ENCODE measurements at regions not wholly inside any gene's neighbourhood (a gene's known extent, or its start where the extent isn't known, plus 50 kb on each side); places are given as distances from the start of the nearest gene placed in this dataset.

DNA sequence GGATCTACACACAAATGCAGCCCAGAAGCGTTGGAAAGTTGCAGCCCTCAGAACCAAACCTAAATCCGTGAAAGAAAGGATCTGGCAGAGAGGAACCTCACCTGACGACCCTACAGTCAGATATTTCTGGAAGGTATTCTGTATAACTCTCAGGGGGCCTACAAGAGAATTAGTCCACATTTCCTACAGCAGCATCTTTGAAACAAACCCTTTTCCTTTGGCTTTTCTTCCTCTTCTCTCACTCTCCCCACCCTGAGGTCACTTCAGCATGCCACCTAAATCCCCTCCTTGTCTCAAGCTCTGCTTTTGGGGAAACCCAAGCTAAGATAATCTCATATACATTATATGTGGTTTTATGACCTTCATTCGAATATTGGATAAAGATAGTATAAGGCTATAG, 719.0 kb upstream of the MIR17HG start:
- Histone ChIP-seq H3K27me3 (ENCODE audit: control insufficient read depth, insufficient read depth, low read length) (no peaks in the 10 kb centered on the region), H3K4me1 (ENCODE audit: control insufficient read depth, insufficient read depth, low read length, poor library complexity, severe bottlenecking) (no peaks in the 10 kb centered on the region), H3K36me3 (ENCODE audit: control insufficient read depth, insufficient read depth, low read length) (no peaks in the 10 kb centered on the region), H3K27ac (ENCODE audit: insufficient read depth, low read length, poor library complexity, severe bottlenecking) (no peak overlapping the region), H3K9me3 (ENCODE audit: control insufficient read depth in 2 of 2, low read length in 2 of 2) (peaks cover 0 to 4% of the 10 kb centered on the region in 2 experiments), H3K4me3 (ENCODE audit: low read depth, low read length) (no peak overlapping the region)
- no peaks in the 10 kb centered on the region for H3K4me1 Mint-ChIP-seq
- H3K4me3 Mint-ChIP-seq, result no peak overlapping the region
- peaks cover 1 to 27% (median 8%) of the 10 kb centered on the region in 7 donors for H3K9me3 Mint-ChIP-seq
- H3K27me3 Mint-ChIP-seq, result no peaks in the 10 kb centered on the region
- DNase-seq, result no peak
- no peak for ATAC-seq (ENCODE audit: low read depth in 2 of 2)
- H3K36me3 Mint-ChIP-seq, result no peaks in the 10 kb centered on the region
- no peak overlapping the region for H3K27ac Mint-ChIP-seq

GRCh38 chr13:90630716-90631115, 716.8 kb upstream of the MIR17HG start:
- Mint-ChIP-seq H3K4me3 (no peak overlapping the region), H3K9me3 (peaks cover 0 to 23% (median 4%) of the 10 kb centered on the region in 7 donors), H3K4me1 (no peaks in the 10 kb centered on the region), H3K27ac (no peak overlapping the region), H3K36me3 (no peaks in the 10 kb centered on the region), H3K27me3 (no peaks in the 10 kb centered on the region)
- H3K27me3 ChIP-seq (ENCODE audit: control insufficient read depth, insufficient read depth, low read length), result no peaks in the 10 kb centered on the region
- H3K4me1 ChIP-seq (ENCODE audit: control insufficient read depth, insufficient read depth, low read length, poor library complexity, severe bottlenecking), result no peaks in the 10 kb centered on the region
- ATAC-seq (ENCODE audit: low read depth in 2 of 2) (no peak), DNase-seq (no peak)
- no peak overlapping the region for H3K4me3 ChIP-seq (ENCODE audit: low read depth, low read length)
- H3K9me3 ChIP-seq (ENCODE audit: control insufficient read depth in 2 of 2, low read length in 2 of 2), result peaks cover 0 to 4% of the 10 kb centered on the region in 2 experiments
- H3K27ac ChIP-seq (ENCODE audit: insufficient read depth, low read length, poor library complexity, severe bottlenecking), result no peak overlapping the region
- no peaks in the 10 kb centered on the region for H3K36me3 ChIP-seq (ENCODE audit: control insufficient read depth, insufficient read depth, low read length)

GRCh38 chr13:90632184-90632583, 715.3 kb upstream of the MIR17HG start:
- no peaks in the 10 kb centered on the region for H3K27me3 Mint-ChIP-seq
- Histone ChIP-seq H3K27ac (ENCODE audit: insufficient read depth, low read length, poor library complexity, severe bottlenecking) (no peak overlapping the region), H3K4me1 (ENCODE audit: control insufficient read depth, insufficient read depth, low read length, poor library complexity, severe bottlenecking) (no peaks in the 10 kb centered on the region), H3K36me3 (ENCODE audit: control insufficient read depth, insufficient read depth, low read length) (no peaks in the 10 kb centered on the region), H3K27me3 (ENCODE audit: control insufficient read depth, insufficient read depth, low read length) (no peaks in the 10 kb centered on the region), H3K9me3 (ENCODE audit: control insufficient read depth in 2 of 2, low read length in 2 of 2) (peaks cover 0 to 4% of the 10 kb centered on the region in 2 experiments), H3K4me3 (ENCODE audit: low read depth, low read length) (no peak overlapping the region)
- no peak overlapping the region for H3K4me3 Mint-ChIP-seq
- no peak overlapping the region for H3K27ac Mint-ChIP-seq
- DNase-seq (no peak), ATAC-seq (ENCODE audit: low read depth in 2 of 2) (no peak)
- no peaks in the 10 kb centered on the region for H3K4me1 Mint-ChIP-seq
- no peaks in the 10 kb centered on the region for H3K36me3 Mint-ChIP-seq
- H3K9me3 Mint-ChIP-seq, result peaks cover 2 to 15% (median 6%) of the 10 kb centered on the region in 7 donors

GRCh38 chr13:90633849-90634248, 713.6 kb upstream of the MIR17HG start:
- no peak for DNase-seq
- no peaks in the 10 kb centered on the region for H3K4me1 Mint-ChIP-seq

DNA sequence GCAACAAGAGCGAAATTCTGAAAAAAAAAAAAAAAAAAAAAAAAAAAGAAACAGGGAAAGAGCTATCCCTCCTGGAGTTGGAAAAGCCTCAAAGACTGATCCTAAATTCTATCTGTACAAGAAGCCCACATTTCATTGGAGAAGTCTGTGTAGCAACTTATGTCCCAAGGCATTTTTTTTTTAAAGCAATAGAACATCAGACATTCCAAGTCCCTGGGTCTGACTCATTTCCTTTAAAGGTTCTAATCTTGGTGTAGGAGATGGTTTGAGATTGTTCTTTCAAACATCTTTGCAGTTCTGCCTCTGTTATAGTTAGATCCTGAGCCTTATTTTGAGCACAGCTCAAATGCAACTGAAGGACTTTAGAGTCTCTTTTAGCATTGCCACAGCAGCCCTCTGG, 706.5 kb upstream of the MIR17HG start:
- ATAC-seq (ENCODE audit: low read depth in 2 of 2), result no peak
- Histone ChIP-seq H3K27me3 (ENCODE audit: control insufficient read depth, insufficient read depth, low read length) (no peaks in the 10 kb centered on the region), H3K4me3 (ENCODE audit: low read depth, low read length) (no peak overlapping the region), H3K27ac (ENCODE audit: insufficient read depth, low read length, poor library complexity, severe bottlenecking) (no peak overlapping the region), H3K4me1 (ENCODE audit: control insufficient read depth, insufficient read depth, low read length, poor library complexity, severe bottlenecking) (no peaks in the 10 kb centered on the region), H3K36me3 (ENCODE audit: control insufficient read depth, insufficient read depth, low read length) (no peaks in the 10 kb centered on the region), H3K9me3 (ENCODE audit: control insufficient read depth in 2 of 2, low read length in 2 of 2) (peaks cover 3 to 4% of the 10 kb centered on the region in 2 experiments)
- Mint-ChIP-seq H3K36me3 (no peaks in the 10 kb centered on the region), H3K4me3 (no peak overlapping the region), H3K4me1 (no peaks in the 10 kb centered on the region), H3K27me3 (no peaks in the 10 kb centered on the region), H3K9me3 (peaks cover 6 to 20% (median 7%) of the 10 kb centered on the region in 7 donors), H3K27ac (no peak overlapping the region)
- DNase-seq, result no peak

More at GRCh38 chr13:90633849-90634248, 713.6 kb upstream of the MIR17HG start:
- H3K9me3 ChIP-seq (ENCODE audit: control insufficient read depth in 2 of 2, low read length in 2 of 2), result peaks cover 0 to 4% of the 10 kb centered on the region in 2 experiments
- no peak overlapping the region for H3K27ac ChIP-seq (ENCODE audit: insufficient read depth, low read length, poor library complexity, severe bottlenecking)
- Mint-ChIP-seq H3K27ac (no peak overlapping the region), H3K9me3 (peaks cover 2 to 19% (median 6%) of the 10 kb centered on the region in 7 donors), H3K36me3 (no peaks in the 10 kb centered on the region), H3K27me3 (no peaks in the 10 kb centered on the region), H3K4me3 (no peak overlapping the region)
- ATAC-seq (ENCODE audit: low read depth in 2 of 2), result no peak
- no peak overlapping the region for H3K4me3 ChIP-seq (ENCODE audit: low read depth, low read length)
- H3K27me3 ChIP-seq (ENCODE audit: control insufficient read depth, insufficient read depth, low read length), result no peaks in the 10 kb centered on the region
- no peaks in the 10 kb centered on the region for H3K4me1 ChIP-seq (ENCODE audit: control insufficient read depth, insufficient read depth, low read length, poor library complexity, severe bottlenecking)
- no peaks in the 10 kb centered on the region for H3K36me3 ChIP-seq (ENCODE audit: control insufficient read depth, insufficient read depth, low read length)

- Histone ChIP-seq H3K27me3 (ENCODE audit: control insufficient read depth, insufficient read depth, low read length) (no peaks in the 10 kb centered on the region), H3K27ac (ENCODE audit: insufficient read depth, low read length, poor library complexity, severe bottlenecking) (no peak overlapping the region), H3K4me3 (ENCODE audit: low read depth, low read length) (no peak overlapping the region), H3K36me3 (ENCODE audit: control insufficient read depth, insufficient read depth, low read length) (no peaks in the 10 kb centered on the region), H3K9me3 (ENCODE audit: control insufficient read depth in 2 of 2, low read length in 2 of 2) (peaks cover 3 to 4% of the 10 kb centered on the region in 2 experiments), H3K4me1 (ENCODE audit: control insufficient read depth, insufficient read depth, low read length, poor library complexity, severe bottlenecking) (no peaks in the 10 kb centered on the region)
- H3K4me1 Mint-ChIP-seq, result no peaks in the 10 kb centered on the region
- no peak for ATAC-seq (ENCODE audit: low read depth in 2 of 2)
- DNase-seq, result no peak
- no peaks in the 10 kb centered on the region for H3K27me3 Mint-ChIP-seq
- no peaks in the 10 kb centered on the region for H3K36me3 Mint-ChIP-seq
- H3K9me3 Mint-ChIP-seq, result peaks cover 5 to 20% (median 9%) of the 10 kb centered on the region in 7 donors
- no peak overlapping the region for H3K4me3 Mint-ChIP-seq
- no peak overlapping the region for H3K27ac Mint-ChIP-seq
Measured at GRCh38 chr13:90641884-90642283, 705.6 kb upstream of the MIR17HG start.

DNA sequence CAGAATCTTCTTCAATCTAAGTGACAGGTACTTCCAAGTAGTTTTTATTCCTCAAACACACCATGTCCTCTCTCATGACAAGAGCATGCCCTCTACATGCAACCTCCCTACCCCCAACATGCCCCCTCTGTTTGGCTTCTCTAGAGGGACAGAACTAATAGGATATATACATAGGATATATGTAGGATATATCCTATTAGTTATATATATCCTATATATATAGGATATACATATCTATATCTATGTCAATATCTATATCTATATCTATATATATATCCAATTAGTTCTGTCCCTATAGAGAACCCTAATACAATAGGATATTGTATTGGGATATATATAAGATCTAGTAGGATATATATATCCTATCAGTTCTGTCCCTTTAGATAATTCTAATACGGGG, 701.9 kb upstream of the MIR17HG start:
- DNase-seq (no peak), ATAC-seq (ENCODE audit: low read depth in 2 of 2) (no peak)
- H3K9me3 ChIP-seq (ENCODE audit: control insufficient read depth in 2 of 2, low read length in 2 of 2), result peaks cover 0 to 3% of the 10 kb centered on the region in 2 experiments
- Mint-ChIP-seq H3K4me3 (no peak overlapping the region), H3K4me1 (no peaks in the 10 kb centered on the region), H3K36me3 (no peaks in the 10 kb centered on the region), H3K27ac (no peak overlapping the region), H3K9me3 (peaks cover 5 to 11% (median 8%) of the 10 kb centered on the region in 7 donors), H3K27me3 (no peaks in the 10 kb centered on the region)
- H3K4me3 ChIP-seq (ENCODE audit: low read depth, low read length), result no peak overlapping the region
- no peak overlapping the region for H3K27ac ChIP-seq (ENCODE audit: insufficient read depth, low read length, poor library complexity, severe bottlenecking)
- no peaks in the 10 kb centered on the region for H3K36me3 ChIP-seq (ENCODE audit: control insufficient read depth, insufficient read depth, low read length)
- H3K4me1 ChIP-seq (ENCODE audit: control insufficient read depth, insufficient read depth, low read length, poor library complexity, severe bottlenecking), result no peaks in the 10 kb centered on the region
- H3K27me3 ChIP-seq (ENCODE audit: control insufficient read depth, insufficient read depth, low read length), result no peaks in the 10 kb centered on the region

- H3K36me3 Mint-ChIP-seq, result no peaks in the 10 kb centered on the region
- Histone ChIP-seq H3K27me3 (ENCODE audit: control insufficient read depth, insufficient read depth, low read length) (no peaks in the 10 kb centered on the region), H3K36me3 (ENCODE audit: control insufficient read depth, insufficient read depth, low read length) (no peaks in the 10 kb centered on the region), H3K9me3 (ENCODE audit: control insufficient read depth in 2 of 2, low read length in 2 of 2) (no peaks in the 10 kb centered on the region), H3K27ac (ENCODE audit: insufficient read depth, low read length, poor library complexity, severe bottlenecking) (no peak overlapping the region), H3K4me3 (ENCODE audit: low read depth, low read length) (no peak overlapping the region), H3K4me1 (ENCODE audit: control insufficient read depth, insufficient read depth, low read length, poor library complexity, severe bottlenecking) (no peaks in the 10 kb centered on the region)
- H3K4me1 Mint-ChIP-seq, result no peaks in the 10 kb centered on the region
- ATAC-seq (ENCODE audit: low read depth in 2 of 2), result no peak
- no peak for DNase-seq
- H3K27me3 Mint-ChIP-seq, result no peaks in the 10 kb centered on the region
- H3K9me3 Mint-ChIP-seq, result peaks cover 10 to 29% (median 13%) of the 10 kb centered on the region in 7 donors
- H3K27ac Mint-ChIP-seq, result no peak overlapping the region
- no peak overlapping the region for H3K4me3 Mint-ChIP-seq
Measured at GRCh38 chr13:90648497-90648896, 699.0 kb upstream of the MIR17HG start.

Data from CD4-positive, CD25-positive, alpha-beta regulatory T cell (primary cell).